Skeletal muscle satellite cell (primary cell): ENCODE measurements at regions not wholly inside any gene's neighbourhood (a gene's known extent, or its start where the extent isn't known, plus 50 kb on each side); places are given as distances from the start of the nearest gene placed in this dataset.

Experiments
- H3K27me3 ChIP-seq: 2 replicates; pipeline ENCODE4 v1.7.0; 2013; ENCODE audit warnings: low read length; ENCODE audit not compliant: control insufficient read depth, insufficient read depth
- H3K36me3 ChIP-seq: 2 replicates; pipeline ENCODE4 v1.7.0; 2013; ENCODE audit warnings: mild to moderate bottlenecking, control low read depth, low read length; ENCODE audit not compliant: insufficient read depth
- H3K4me1 ChIP-seq: 2 replicates; pipeline ENCODE4 v1.7.0; 2013; ENCODE audit warnings: low read length; ENCODE audit not compliant: control insufficient read depth, insufficient read depth
- H3K4me2 ChIP-seq: 2 replicates; pipeline ENCODE4 v1.7.0; 2013; ENCODE audit warnings: mild to moderate bottlenecking, low read length
- H3K4me3 ChIP-seq: 2 replicates; pipeline ENCODE4 v1.7.0; 2013; ENCODE audit warnings: low read length
- H3K9ac ChIP-seq: 2 replicates; pipeline ENCODE4 v1.7.0; 2013; ENCODE audit warnings: mild to moderate bottlenecking, low read depth, low read length, moderate library complexity
- H3K9me3 ChIP-seq: replicated peaks from 2 replicates; pipeline ENCODE4 v1.7.0; 2013; ENCODE audit warnings: mild to moderate bottlenecking, control low read depth, low read length
- small RNA-seq: library from RNA; depleted of rRNA; stranded (forward); fragments of <200 nt; gene quantifications from one replicate; pipeline ENCODE3, GENCODE V24; 2012

DNA sequence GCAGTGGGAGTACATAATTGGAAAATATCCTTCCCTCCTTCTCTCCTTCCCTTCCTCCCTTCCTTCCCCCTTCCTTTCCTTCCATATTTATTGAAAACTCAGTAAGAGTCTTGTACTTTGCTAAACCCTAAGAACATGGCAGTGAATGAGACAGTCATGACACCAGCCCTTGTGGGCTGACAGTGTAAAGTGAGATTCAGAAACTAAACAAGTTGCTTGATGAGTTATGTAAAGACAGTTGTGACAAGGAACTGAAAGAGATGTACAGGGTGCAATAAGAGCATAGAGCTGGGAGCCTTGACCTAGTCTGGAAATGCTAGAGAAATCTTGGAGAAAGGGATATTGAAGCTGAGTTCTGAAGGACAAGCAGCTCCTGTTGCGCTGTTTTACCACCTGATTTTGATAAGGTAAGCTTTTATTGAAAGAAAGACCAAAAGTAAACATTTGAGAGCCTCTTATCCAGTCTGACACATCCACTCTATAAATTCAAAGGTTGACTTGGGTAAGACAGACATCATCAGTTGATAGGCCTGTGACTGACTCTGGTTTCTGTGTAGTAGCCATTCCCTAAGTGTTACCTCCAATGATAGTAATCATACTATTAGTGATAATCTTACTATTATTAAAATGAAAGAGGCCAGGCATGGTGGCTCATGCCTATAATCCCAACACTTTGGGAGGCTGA is 66.5 kb upstream of the SKOR2 start:
- Histone ChIP-seq H3K4me3 (no peak overlapping the region), H3K4me2 (no peak overlapping the region), H3K27me3 (no peaks in the 10 kb centered on the region)

GRCh38 chr18:47316924-47317323 is 65.5 kb upstream of the SKOR2 start:
- no peaks in the 10 kb centered on the region for H3K27me3 ChIP-seq
- H3K4me1 ChIP-seq: peaks cover 12% of the 10 kb centered on the region
- H3K4me3 ChIP-seq: no peak overlapping the region
- no peaks in the 10 kb centered on the region for H3K9me3 ChIP-seq
- H3K36me3 ChIP-seq: no peaks in the 10 kb centered on the region
- no peak overlapping the region for H3K4me2 ChIP-seq
- no peak overlapping the region for H3K9ac ChIP-seq

More for the DNA sequence above, 66.5 kb upstream of the SKOR2 start:
- H3K9me3 ChIP-seq: no peaks in the 10 kb centered on the region
- no peak overlapping the region for H3K9ac ChIP-seq
- no peaks in the 10 kb centered on the region for H3K36me3 ChIP-seq
- peaks cover 13% of the 10 kb centered on the region for H3K4me1 ChIP-seq

DNA sequence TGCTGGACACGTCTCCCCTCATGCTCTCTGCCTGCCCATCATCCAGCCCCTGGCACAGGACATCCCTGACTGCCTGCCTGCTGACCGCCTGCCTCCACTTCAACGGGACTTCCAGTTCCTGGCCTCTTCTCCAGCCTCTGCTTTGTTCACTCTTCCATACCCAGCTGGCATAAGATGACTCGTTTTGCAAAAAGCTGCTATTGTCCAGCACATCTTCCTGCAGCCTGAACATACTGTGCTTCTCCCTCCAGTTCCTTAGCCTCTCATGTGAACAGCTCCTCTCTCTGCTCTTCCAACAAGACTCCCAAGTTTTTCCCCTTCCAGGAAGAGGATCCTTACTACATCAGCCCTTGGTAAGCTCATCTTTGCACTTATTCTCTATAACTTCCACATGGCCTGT is 62.4 kb upstream of the SKOR2 start:
- Histone ChIP-seq H3K9me3 (no peaks in the 10 kb centered on the region), H3K36me3 (no peaks in the 10 kb centered on the region), H3K4me2 (no peak overlapping the region), H3K27me3 (no peaks in the 10 kb centered on the region), H3K9ac (no peak overlapping the region), H3K4me1 (peaks cover 12% of the 10 kb centered on the region), H3K4me3 (no peak overlapping the region)

- Histone ChIP-seq H3K4me2 (no peak overlapping the region), H3K4me3 (no peak overlapping the region), H3K9me3 (no peaks in the 10 kb centered on the region), H3K36me3 (no peaks in the 10 kb centered on the region), H3K4me1 (peaks cover 12% of the 10 kb centered on the region), H3K9ac (no peak overlapping the region), H3K27me3 (no peaks in the 10 kb centered on the region)
Measured at GRCh38 chr18:47311585-47311984, 60.1 kb upstream of the SKOR2 start.

Small RNA genes lying in the stretch of these regions (small RNA-seq; reads per million reads assigned to genes)
- 0.35 reads per million for gene MIR4527
